NCI-H1092 treated with DMSO at 0.1 percent for 48 hours (cell line): ENCODE measurements at regions not wholly inside any gene's neighbourhood (a gene's known extent, or its start where the extent isn't known, plus 50 kb on each side); places are given as distances from the start of the nearest gene placed in this dataset.

Source experiments
- DNase-seq: peaks from one replicate; lab custom pipeline; 2025; lab: John Stamatoyannopoulos, UW

GRCh38 chr4:67122029-67122428 is 423.3 kb downstream of the CENPC start:
- peak; percentile 26 for DNase-seq

GRCh38 chr4:67120369-67120768 is 424.9 kb downstream of the CENPC start:
- DNase-seq = no peak

- no peak for DNase-seq
Observed at GRCh38 chr4:67109276-67109675, 436.0 kb downstream of the CENPC start.

GRCh38 chr4:67106861-67107460 is 438.3 kb downstream of the CENPC start:
- peak; percentile 99 for DNase-seq

GRCh38 chr4:67104145-67104544 is 441.2 kb downstream of the CENPC start:
- peak; percentile 52 for DNase-seq

GRCh38 chr4:67103001-67103747 is 442.1 kb downstream of the CENPC start:
- DNase-seq = peak; percentile 16

GRCh38 chr4:67101612-67102011 is 443.7 kb downstream of the CENPC start:
- peak; percentile 63 for DNase-seq

- peak; percentile 15 for DNase-seq
Observed at GRCh38 chr4:67092351-67092750, 453.0 kb downstream of the CENPC start.

- no peak for DNase-seq
Observed at GRCh38 chr4:67091673-67092072, 453.6 kb downstream of the CENPC start.

- peak; percentile 31 for DNase-seq
Observed at GRCh38 chr4:67087897-67088296, 457.4 kb downstream of the CENPC start.

- no peak for DNase-seq
Observed at GRCh38 chr4:67084783-67085182, 460.5 kb downstream of the CENPC start.

GRCh38 chr4:67083496-67083895 is 461.8 kb downstream of the CENPC start:
- DNase-seq = no peak

GRCh38 chr4:67082746-67083145 is 462.6 kb downstream of the CENPC start:
- DNase-seq = no peak

GRCh38 chr4:67080046-67080557 is 465.2 kb downstream of the CENPC start:
- DNase-seq = no peak

- DNase-seq = no peak
Observed at GRCh38 chr4:67071641-67072040, 473.7 kb downstream of the CENPC start.

- DNase-seq = no peak
Observed at GRCh38 chr4:67055319-67055718, 490.0 kb downstream of the CENPC start.

- no peak for DNase-seq
Observed at GRCh38 chr4:67054896-67055295, 490.4 kb downstream of the CENPC start.

- DNase-seq = peak; percentile 95
Observed at GRCh38 chr4:67052814-67053675, 492.3 kb downstream of the CENPC start.

- peak; percentile 67 for DNase-seq
Observed at GRCh38 chr4:67051000-67051789, 494.1 kb downstream of the CENPC start.

- DNase-seq = no peak
Observed at GRCh38 chr4:67049446-67049845, 495.9 kb downstream of the CENPC start.

- no peak for DNase-seq
Observed at GRCh38 chr4:67048530-67048929, 496.8 kb downstream of the CENPC start.

- no peak for DNase-seq
Observed at GRCh38 chr4:67040315-67040714, 505.0 kb downstream of the CENPC start.
